ENCODE measurements at regions not wholly inside any gene's neighbourhood (a gene's known extent, or its start where the extent isn't known, plus 50 kb on each side); places are given as distances from the start of the nearest gene placed in this dataset.

- H3K27ac Mint-ChIP-seq, result peak overlapping the region; percentile 55
- DNase-seq (ENCODE audit: low spot score), result no peak
- H3K4me2 ChIP-seq, result no peak overlapping the region
These were observed 190.1 kb upstream of the RND3 start for GRCh38 chr2:150677551-150677950.

GRCh38 chr2:150676747-150677383 is 189.4 kb upstream of the RND3 start:
- no peaks in the 10 kb centered on the region for H3K4me1 ChIP-seq
- no peaks in the 10 kb centered on the region for H3K79me2 ChIP-seq (ENCODE audit: low read depth)
- H3K9me3 Mint-ChIP-seq, result peaks cover 4% of the 10 kb centered on the region
- no peak for TF ChIP-seq EZH2 (IDR thresholded peaks at IDR 0.05)
- no peak for TF ChIP-seq CTCF (IDR thresholded peaks at IDR 0.05)
- no peak for TF ChIP-seq EZH2phosphoT487 (IDR thresholded peaks at IDR 0.05)
- H3K27me3 ChIP-seq, result no peaks in the 10 kb centered on the region
- H3K27ac ChIP-seq, result no peak overlapping the region
- H3K36me3 Mint-ChIP-seq, result no peaks in the 10 kb centered on the region
- H3K27me3 Mint-ChIP-seq (ENCODE audit: insufficient read depth, low read depth), result no peaks in the 10 kb centered on the region
- H3K4me2 ChIP-seq, result no peak overlapping the region
- H3K27ac Mint-ChIP-seq, result peak overlapping the region; percentile 55
- no peak for DNase-seq (ENCODE audit: low spot score)
- H3K4me3 Mint-ChIP-seq, result no peak overlapping the region
- H3K9ac ChIP-seq, result no peak overlapping the region
- H3K4me1 Mint-ChIP-seq, result peaks cover 35% of the 10 kb centered on the region
- no peaks in the 10 kb centered on the region for H3F3A ChIP-seq (ENCODE audit: low read depth)
- no peaks in the 10 kb centered on the region for H4K20me1 ChIP-seq (ENCODE audit: low read depth)
- no peak overlapping the region for H3K4me3 ChIP-seq
- no peaks in the 10 kb centered on the region for H3K9me3 ChIP-seq (ENCODE audit: low read depth)
- H2AFZ ChIP-seq (replicated peaks), result no peak overlapping the region
- H3K36me3 ChIP-seq, result no peaks in the 10 kb centered on the region

More at GRCh38 chr2:150677551-150677950, 190.1 kb upstream of the RND3 start:
- no peak overlapping the region for H2AFZ ChIP-seq (replicated peaks)
- no peaks in the 10 kb centered on the region for H3K4me1 ChIP-seq
- H3K36me3 ChIP-seq, result no peaks in the 10 kb centered on the region
- H3K9me3 Mint-ChIP-seq, result peaks cover 4% of the 10 kb centered on the region
- no peaks in the 10 kb centered on the region for H3K79me2 ChIP-seq (ENCODE audit: low read depth)
- H3K9ac ChIP-seq, result no peak overlapping the region
- H3K36me3 Mint-ChIP-seq, result no peaks in the 10 kb centered on the region
- H3K27me3 Mint-ChIP-seq (ENCODE audit: insufficient read depth, low read depth), result no peaks in the 10 kb centered on the region
- peaks cover 35% of the 10 kb centered on the region for H3K4me1 Mint-ChIP-seq
- no peak overlapping the region for H3K27ac ChIP-seq
- H3K27me3 ChIP-seq, result no peaks in the 10 kb centered on the region
- no peak for TF ChIP-seq CTCF (IDR thresholded peaks at IDR 0.05)
- TF ChIP-seq EZH2phosphoT487 (IDR thresholded peaks at IDR 0.05), result no peak
- TF ChIP-seq EZH2 (IDR thresholded peaks at IDR 0.05), result no peak
- H3K9me3 ChIP-seq (ENCODE audit: low read depth), result no peaks in the 10 kb centered on the region
- no peaks in the 10 kb centered on the region for H4K20me1 ChIP-seq (ENCODE audit: low read depth)
- peak overlapping the region; percentile 9 for H3K4me3 Mint-ChIP-seq
- no peaks in the 10 kb centered on the region for H3F3A ChIP-seq (ENCODE audit: low read depth)
- H3K4me3 ChIP-seq, result no peak overlapping the region

- no peak for DNase-seq (ENCODE audit: low spot score)
- no peaks in the 10 kb centered on the region for H3F3A ChIP-seq (ENCODE audit: low read depth)
- H3K79me2 ChIP-seq (ENCODE audit: low read depth), result no peaks in the 10 kb centered on the region
- no peaks in the 10 kb centered on the region for H3K9me3 ChIP-seq (ENCODE audit: low read depth)
- H3K27me3 ChIP-seq, result no peaks in the 10 kb centered on the region
- no peaks in the 10 kb centered on the region for H3K27me3 Mint-ChIP-seq (ENCODE audit: insufficient read depth, low read depth)
- H3K4me3 ChIP-seq, result no peak overlapping the region
- H3K4me1 ChIP-seq, result no peaks in the 10 kb centered on the region
- peaks cover 35% of the 10 kb centered on the region for H3K4me1 Mint-ChIP-seq
- TF ChIP-seq EZH2 (IDR thresholded peaks at IDR 0.05) (no peak), CTCF (IDR thresholded peaks at IDR 0.05) (no peak), EZH2phosphoT487 (IDR thresholded peaks at IDR 0.05) (no peak)
- no peaks in the 10 kb centered on the region for H4K20me1 ChIP-seq (ENCODE audit: low read depth)
- no peak overlapping the region for H3K9ac ChIP-seq
- no peak overlapping the region for H3K4me3 Mint-ChIP-seq
- H3K4me2 ChIP-seq, result no peak overlapping the region
- H3K27ac Mint-ChIP-seq, result no peak overlapping the region
- no peaks in the 10 kb centered on the region for H3K36me3 ChIP-seq
- no peaks in the 10 kb centered on the region for H3K9me3 Mint-ChIP-seq
- no peak overlapping the region for H2AFZ ChIP-seq (replicated peaks)
- H3K36me3 Mint-ChIP-seq, result no peaks in the 10 kb centered on the region
- no peak overlapping the region for H3K27ac ChIP-seq
These were observed 188.3 kb upstream of the RND3 start for GRCh38 chr2:150675807-150676206.
